ENCODE measurements at regions not wholly inside any gene's neighbourhood (a gene's known extent, or its start where the extent isn't known, plus 50 kb on each side); places are given as distances from the start of the nearest gene placed in this dataset.

DNA sequence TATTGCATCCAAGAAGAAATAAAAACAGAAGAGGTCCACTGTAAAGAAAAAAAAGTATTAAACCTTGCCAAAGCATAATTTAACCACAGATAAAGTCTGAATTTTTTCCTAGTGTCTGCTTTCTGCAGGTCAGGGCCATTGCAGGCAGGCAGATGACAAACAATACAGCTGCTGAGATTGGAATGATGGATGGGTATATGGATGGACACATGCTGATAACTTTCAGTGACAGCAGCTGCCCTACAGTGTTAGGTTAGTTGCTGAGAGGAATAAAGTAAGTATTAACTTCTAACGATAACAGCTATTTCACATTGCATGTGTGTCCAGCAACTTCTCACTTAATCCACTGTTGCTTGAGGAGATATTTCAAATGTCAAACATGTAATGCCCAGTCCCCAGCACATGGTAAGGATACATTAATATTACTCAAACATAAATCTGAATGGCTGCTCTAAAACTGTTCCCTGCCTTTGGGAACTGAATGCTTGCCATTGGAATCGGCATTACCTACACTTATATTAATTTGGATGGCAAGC, 515.3 kb downstream of the RMST start:
- Histone ChIP-seq H3K36me3 (ENCODE audit: insufficient read depth, low read length) (no peaks in the 10 kb centered on the region), H3K4me2 (ENCODE audit: low read length) (no peak overlapping the region), H3K27ac (ENCODE audit: low read length) (no peak overlapping the region), H3K9me3 (ENCODE audit: low read length) (no peaks in the 10 kb centered on the region), H4K20me1 (ENCODE audit: insufficient read depth) (no peaks in the 10 kb centered on the region), H3K79me2 (replicated peaks; ENCODE audit: insufficient read depth, low read length) (no peaks in the 10 kb centered on the region), H3K9ac (ENCODE audit: low read length) (no peak overlapping the region), H3K27me3 (ENCODE audit: insufficient read depth, low read depth, low read length) (no peaks in the 10 kb centered on the region), H3K4me3 (ENCODE audit: low read length) (no peak overlapping the region), H2AFZ (ENCODE audit: low read depth, low read length) (no peak overlapping the region), H3F3A (ENCODE audit: insufficient read depth, low read length, poor library complexity, severe bottlenecking) (no peaks in the 10 kb centered on the region), H3K9me2 (ENCODE audit: insufficient read depth, low read length) (no peaks in the 10 kb centered on the region)
- TF ChIP-seq, protein P1, sequence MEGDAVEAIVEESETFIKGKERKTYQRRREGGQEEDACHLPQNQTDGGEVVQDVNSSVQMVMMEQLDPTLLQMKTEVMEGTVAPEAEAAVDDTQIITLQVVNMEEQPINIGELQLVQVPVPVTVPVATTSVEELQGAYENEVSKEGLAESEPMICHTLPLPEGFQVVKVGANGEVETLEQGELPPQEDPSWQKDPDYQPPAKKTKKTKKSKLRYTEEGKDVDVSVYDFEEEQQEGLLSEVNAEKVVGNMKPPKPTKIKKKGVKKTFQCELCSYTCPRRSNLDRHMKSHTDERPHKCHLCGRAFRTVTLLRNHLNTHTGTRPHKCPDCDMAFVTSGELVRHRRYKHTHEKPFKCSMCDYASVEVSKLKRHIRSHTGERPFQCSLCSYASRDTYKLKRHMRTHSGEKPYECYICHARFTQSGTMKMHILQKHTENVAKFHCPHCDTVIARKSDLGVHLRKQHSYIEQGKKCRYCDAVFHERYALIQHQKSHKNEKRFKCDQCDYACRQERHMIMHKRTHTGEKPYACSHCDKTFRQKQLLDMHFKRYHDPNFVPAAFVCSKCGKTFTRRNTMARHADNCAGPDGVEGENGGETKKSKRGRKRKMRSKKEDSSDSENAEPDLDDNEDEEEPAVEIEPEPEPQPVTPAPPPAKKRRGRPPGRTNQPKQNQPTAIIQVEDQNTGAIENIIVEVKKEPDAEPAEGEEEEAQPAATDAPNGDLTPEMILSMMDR (IDR thresholded peaks at IDR 0.05; ENCODE audit: poor library complexity, severe bottlenecking) = no peak
- TF ChIP-seq MXI1 (conservative IDR thresholded peaks at IDR 0.05; ENCODE audit: poor library complexity, severe bottlenecking) = no peak

DNA sequence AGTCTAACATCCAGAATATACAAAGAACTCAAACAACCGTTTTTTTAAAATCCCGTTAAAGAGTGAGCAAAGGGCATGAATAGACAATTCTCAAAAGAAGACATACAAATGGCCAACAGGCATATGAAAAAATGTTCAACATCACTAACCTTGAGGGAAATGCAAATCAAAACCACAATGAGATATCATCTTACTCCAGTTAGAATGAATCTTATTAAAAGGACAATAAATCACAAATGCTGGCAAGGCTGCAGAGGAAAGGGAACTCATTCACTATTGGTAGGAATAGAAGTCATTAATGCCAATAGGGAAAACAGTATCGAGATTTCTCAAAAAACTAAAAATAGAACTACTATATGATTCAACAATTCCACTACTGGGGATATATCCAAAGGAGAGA, 520.1 kb downstream of the RMST start:
- Histone ChIP-seq H3K9ac (ENCODE audit: low read length) (no peak overlapping the region), H3K9me3 (ENCODE audit: low read length) (no peaks in the 10 kb centered on the region), H3K27me3 (ENCODE audit: insufficient read depth, low read depth, low read length) (no peaks in the 10 kb centered on the region), H3K4me2 (ENCODE audit: low read length) (no peak overlapping the region), H3K27ac (ENCODE audit: low read length) (no peak overlapping the region), H4K20me1 (ENCODE audit: insufficient read depth) (no peaks in the 10 kb centered on the region), H2AFZ (ENCODE audit: low read depth, low read length) (no peak overlapping the region), H3K36me3 (ENCODE audit: insufficient read depth, low read length) (no peaks in the 10 kb centered on the region), H3K79me2 (replicated peaks; ENCODE audit: insufficient read depth, low read length) (no peaks in the 10 kb centered on the region), H3F3A (ENCODE audit: insufficient read depth, low read length, poor library complexity, severe bottlenecking) (no peaks in the 10 kb centered on the region), H3K9me2 (ENCODE audit: insufficient read depth, low read length) (no peaks in the 10 kb centered on the region), H3K4me3 (ENCODE audit: low read length) (no peak overlapping the region)
- TF ChIP-seq SMC3 (conservative IDR thresholded peaks at IDR 0.05; ENCODE audit: poor library complexity) (no peak), MXI1 (conservative IDR thresholded peaks at IDR 0.05; ENCODE audit: poor library complexity, severe bottlenecking) (no peak), EP300 (conservative IDR thresholded peaks at IDR 0.05; ENCODE audit: poor library complexity, severe bottlenecking) (no peak), POLR2AphosphoS5 (IDR thresholded peaks at IDR 0.05) (no peak), TAF1 (IDR thresholded peaks at IDR 0.05; ENCODE audit: low read depth) (no peak), RAD21 (conservative IDR thresholded peaks at IDR 0.05) (no peak), EZH2 (IDR thresholded peaks at IDR 0.05; ENCODE audit: borderline replicate concordance, insufficient read depth, low read length, poor library complexity, severe bottlenecking) (no peak)
- TF ChIP-seq, protein P2, sequence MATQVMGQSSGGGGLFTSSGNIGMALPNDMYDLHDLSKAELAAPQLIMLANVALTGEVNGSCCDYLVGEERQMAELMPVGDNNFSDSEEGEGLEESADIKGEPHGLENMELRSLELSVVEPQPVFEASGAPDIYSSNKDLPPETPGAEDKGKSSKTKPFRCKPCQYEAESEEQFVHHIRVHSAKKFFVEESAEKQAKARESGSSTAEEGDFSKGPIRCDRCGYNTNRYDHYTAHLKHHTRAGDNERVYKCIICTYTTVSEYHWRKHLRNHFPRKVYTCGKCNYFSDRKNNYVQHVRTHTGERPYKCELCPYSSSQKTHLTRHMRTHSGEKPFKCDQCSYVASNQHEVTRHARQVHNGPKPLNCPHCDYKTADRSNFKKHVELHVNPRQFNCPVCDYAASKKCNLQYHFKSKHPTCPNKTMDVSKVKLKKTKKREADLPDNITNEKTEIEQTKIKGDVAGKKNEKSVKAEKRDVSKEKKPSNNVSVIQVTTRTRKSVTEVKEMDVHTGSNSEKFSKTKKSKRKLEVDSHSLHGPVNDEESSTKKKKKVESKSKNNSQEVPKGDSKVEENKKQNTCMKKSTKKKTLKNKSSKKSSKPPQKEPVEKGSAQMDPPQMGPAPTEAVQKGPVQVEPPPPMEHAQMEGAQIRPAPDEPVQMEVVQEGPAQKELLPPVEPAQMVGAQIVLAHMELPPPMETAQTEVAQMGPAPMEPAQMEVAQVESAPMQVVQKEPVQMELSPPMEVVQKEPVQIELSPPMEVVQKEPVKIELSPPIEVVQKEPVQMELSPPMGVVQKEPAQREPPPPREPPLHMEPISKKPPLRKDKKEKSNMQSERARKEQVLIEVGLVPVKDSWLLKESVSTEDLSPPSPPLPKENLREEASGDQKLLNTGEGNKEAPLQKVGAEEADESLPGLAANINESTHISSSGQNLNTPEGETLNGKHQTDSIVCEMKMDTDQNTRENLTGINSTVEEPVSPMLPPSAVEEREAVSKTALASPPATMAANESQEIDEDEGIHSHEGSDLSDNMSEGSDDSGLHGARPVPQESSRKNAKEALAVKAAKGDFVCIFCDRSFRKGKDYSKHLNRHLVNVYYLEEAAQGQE (IDR thresholded peaks at IDR 0.05; ENCODE audit: borderline replicate concordance) = no peak
- TF ChIP-seq, protein P1 (IDR thresholded peaks at IDR 0.05; ENCODE audit: poor library complexity, severe bottlenecking) = no peak

All from neural cell (in vitro differentiated cells).